GM18517 (cell line): ENCODE measurements at regions not wholly inside any gene's neighbourhood (a gene's known extent, or its start where the extent isn't known, plus 50 kb on each side); places are given as distances from the start of the nearest gene placed in this dataset.

Experiments
- ATAC-seq: cut with Tn5 transposase; IDR thresholded peaks from one replicate; pipeline ENCODE4 v1.9.1; 2021; ENCODE audit warnings: mild to moderate bottlenecking, moderate library complexity; ENCODE audit not compliant: unreplicated experiment

GRCh38 chr2:109070290-109070689, 58.7 kb upstream of the SH3RF3 start:
- ATAC-seq, result no peak

GRCh38 chr2:109069331-109070194, 59.4 kb upstream of the SH3RF3 start:
- no peak for ATAC-seq

GRCh38 chr2:109068811-109069210, 60.2 kb upstream of the SH3RF3 start:
- no peak for ATAC-seq

GRCh38 chr2:109067631-109068125, 61.3 kb upstream of the SH3RF3 start:
- ATAC-seq, result no peak

DNA sequence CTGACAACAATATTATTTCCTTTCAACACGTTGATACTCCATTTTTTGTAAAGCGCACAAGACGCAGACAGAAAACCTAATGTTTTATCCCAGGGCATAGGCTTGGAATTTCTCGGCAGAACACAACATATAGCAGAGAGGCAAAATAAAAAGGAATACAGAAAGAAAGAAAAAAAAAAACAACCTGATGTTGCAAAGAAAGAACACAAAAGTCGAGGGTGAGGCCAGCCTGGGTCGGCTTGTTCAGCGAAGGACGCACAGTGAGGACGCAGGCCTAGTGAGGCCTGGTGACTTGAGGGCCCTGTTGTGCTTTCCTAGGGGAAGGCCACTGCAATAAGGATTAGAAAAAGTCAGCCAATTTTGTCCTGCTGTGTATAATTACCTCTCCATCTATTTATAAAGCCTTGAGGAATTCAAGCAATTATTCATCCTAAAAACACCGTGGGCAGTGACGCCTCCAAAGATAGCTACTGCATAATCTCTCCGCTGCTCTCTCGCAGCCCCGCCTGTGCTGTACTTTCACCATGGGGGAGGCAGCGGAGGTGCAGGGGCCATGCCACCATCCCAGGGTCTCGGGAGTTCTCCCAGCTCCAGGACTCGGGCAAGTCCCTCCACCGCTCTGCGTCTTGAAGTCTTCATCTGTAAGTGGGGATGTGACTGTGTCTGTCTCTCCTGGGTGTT, 61.9 kb upstream of the SH3RF3 start:
- ATAC-seq, result no peak

GRCh38 chr2:109066501-109066900, 62.5 kb upstream of the SH3RF3 start:
- no peak for ATAC-seq

DNA sequence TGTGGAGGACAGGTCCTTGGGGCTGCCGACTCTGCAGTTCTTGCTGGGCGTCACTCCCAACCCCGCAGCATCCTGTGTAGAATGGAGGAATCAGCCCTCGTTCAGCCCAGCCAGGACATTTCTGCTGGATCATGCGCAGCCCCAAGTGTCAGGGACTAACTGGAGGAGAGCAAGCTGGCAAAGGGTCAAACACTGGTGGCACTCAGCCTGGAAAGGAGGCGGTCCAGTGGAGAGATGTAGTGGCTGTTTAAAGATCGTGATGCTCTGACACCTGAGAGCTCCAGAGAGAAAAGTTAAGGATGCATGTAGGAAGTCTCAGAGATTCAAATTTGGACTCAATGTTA, 63.6 kb upstream of the SH3RF3 start:
- ATAC-seq, result no peak

GRCh38 chr2:109064660-109065390, 64.2 kb upstream of the SH3RF3 start:
- no peak for ATAC-seq

DNA sequence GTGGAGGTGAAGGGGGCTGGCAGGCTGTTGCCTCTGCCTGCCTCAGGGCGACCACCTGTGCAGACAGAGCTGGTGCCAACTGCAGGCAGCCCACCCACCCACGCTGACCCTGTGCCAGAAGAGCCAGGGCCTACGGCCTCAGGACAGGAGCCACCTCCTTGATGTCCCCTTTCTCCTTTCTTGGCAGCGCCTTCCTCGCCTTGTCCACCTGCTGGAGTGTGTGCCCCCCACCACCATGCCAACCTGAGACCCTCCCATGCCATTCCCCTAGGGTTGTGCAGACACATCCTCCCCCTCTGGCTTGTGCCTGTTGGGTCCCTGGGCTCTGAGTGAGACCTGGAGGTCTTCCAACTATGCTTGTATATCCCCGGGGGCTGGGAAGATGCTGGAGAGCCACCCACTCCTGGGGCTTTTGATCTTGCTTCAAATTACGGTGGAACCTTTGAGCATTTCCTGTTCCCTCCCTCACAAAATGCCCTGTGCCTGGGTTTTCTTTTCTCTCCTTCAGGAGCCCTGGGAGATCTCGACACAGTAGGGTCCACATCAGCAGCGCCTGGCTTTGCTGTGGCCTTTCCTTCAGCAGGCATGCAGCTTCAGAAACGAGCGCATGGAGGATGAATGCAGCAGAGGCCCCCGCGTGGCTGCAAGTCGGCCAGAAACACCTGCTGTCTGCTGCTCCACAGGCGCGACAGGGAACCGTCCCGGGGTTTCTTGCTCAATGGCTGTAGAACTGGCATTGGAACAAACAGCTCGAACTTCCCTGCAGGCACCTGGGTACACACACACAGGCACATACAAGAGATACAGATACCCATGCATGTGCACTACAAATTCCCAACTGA, 65.9 kb upstream of the SH3RF3 start:
- no peak for ATAC-seq

GRCh38 chr2:109062145-109062858, 66.7 kb upstream of the SH3RF3 start:
- ATAC-seq, result no peak

DNA sequence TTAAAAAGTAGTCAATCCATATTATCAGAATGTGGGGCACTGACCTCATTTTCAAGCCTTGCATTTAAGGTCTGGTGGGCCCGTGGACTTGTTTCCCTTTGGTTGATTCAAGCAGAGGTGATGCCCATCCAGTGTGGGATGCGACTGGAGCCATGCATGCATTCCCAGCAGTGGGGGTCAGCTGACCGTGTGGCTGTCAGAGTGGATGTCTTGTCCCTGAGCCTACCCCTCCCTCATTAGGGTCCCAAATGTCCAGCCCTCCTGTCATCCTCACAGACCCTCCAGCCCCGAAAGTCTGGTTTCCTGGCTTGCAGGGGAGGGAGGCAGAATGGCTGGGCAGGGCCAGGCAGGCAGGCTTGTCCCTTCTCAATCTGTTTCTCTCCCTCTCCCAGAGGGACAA, 67.3 kb upstream of the SH3RF3 start:
- no peak for ATAC-seq

GRCh38 chr2:109060496-109060895, 68.5 kb upstream of the SH3RF3 start:
- no peak for ATAC-seq

DNA sequence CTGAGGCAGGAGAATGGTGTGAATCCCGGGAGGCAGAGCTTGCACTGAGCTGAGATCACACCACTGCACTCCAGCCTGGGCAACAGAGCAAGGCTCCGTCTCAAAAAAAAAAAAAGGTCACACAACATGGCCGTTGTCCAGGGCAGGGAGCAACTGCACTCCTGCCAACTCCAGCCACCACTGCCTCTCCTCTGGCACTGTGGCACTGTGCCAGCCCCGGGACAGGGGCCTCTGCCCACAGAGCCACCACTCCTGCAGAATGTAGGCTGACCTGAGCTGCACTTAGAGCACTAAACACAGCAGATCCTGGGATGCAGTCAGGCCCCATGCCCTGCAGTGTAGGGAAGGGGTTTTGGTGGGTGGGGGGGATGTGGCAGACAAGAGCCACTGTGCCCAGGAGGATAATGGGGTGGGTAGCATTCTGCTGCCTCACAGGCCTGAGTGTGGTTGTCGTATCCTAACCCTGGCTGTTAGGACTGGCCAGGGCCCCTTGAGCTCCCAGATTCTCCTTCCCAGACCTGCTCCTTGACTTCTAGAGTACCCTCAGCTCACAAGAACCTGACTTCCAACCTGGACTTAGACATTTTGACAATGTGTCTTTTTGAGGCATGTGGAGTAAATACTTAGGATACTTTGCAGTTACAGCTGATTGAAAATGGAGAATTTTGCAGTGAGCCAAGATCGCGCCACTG, 69.4 kb upstream of the SH3RF3 start:
- ATAC-seq, result no peak

- ATAC-seq, result no peak
Measured at GRCh38 chr2:109058802-109059201, 69.8 kb upstream of the EDAR start.

DNA sequence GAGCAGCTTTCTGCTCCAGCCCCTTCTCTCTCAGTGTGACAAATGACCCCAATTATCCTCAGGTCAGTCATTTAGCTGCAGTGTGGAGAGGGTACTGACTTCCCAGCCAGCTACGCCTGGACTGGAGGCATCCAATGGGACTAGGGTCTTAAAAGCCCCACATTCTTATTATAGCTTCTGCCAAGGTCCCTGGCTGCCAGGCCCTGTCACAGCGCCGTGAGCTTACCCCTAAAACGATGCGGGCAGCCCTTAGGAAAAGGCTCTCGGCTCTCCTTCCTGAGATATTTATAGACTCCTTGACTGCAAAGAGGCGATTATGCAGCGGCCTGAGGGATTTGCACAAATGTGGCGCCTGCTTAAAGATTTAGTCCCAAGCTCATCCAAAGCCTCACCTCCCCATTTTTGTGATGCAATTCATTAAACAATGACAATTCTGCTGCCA, 69.2 kb upstream of the EDAR start:
- ATAC-seq, result no peak

DNA sequence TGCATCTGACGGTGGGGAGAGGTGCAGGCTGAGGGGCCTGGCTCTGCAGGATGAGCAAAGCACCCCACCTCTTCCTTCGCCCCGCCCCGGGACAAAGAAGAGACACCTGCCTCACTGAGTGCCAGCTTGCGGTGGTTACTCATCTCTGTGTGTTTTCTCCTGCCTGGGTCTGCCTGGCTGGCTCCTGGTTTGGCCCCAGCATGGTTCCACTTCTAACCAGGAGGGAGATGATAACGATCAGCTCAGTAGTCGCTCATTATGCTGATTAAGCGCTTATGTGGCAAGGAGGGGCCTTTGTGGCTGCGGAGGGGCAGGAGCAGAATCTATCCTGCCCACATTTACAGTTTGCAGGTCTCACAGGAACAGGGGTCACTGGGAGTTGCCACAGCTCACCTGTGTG, 68.7 kb upstream of the EDAR start:
- ATAC-seq, result no peak

GRCh38 chr2:109055435-109055834, 66.4 kb upstream of the EDAR start:
- no peak for ATAC-seq

DNA sequence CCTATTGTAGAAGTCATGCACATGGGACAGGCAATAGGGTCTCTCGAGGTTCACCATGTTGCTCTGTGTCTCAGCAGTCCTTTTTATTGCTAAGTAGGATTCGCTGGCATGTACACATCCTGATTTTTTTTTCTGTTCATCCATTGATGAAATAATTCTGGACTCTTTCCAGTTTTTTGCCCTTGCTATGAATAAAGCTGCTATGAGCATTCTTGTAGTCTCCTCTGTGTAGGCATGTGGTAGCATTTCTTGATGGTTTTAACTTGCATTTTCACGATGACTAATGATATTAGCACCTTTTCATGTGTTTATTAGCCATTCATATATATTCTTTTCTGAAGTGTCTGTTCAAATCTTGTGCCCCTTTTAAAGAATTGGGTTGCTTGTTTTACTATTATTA, 65.8 kb upstream of the EDAR start:
- ATAC-seq, result no peak

GRCh38 chr2:109053716-109054115, 64.7 kb upstream of the EDAR start:
- no peak for ATAC-seq
